GM06990 (cell line): ENCODE measurements at regions not wholly inside any gene's neighbourhood (a gene's known extent, or its start where the extent isn't known, plus 50 kb on each side); places are given as distances from the start of the nearest gene placed in this dataset.

ENCODE experiments used
- DNase-seq: peaks from one replicate; pipeline ENCODE4 v3.0.0-alpha.2; 2011; ENCODE audit not compliant: insufficient read length; ENCODE audit errors: extremely low read depth
- H3K27me3 ChIP-seq: replicated peaks from 2 replicates; pipeline ENCODE4 v1.6.0; 2011; ENCODE audit warnings: low read length; ENCODE audit not compliant: control insufficient read depth, insufficient read depth
- H3K36me3 ChIP-seq: 2 replicates; pipeline ENCODE4 v1.5.1; 2011; ENCODE audit warnings: low read length; ENCODE audit not compliant: control insufficient read depth, insufficient read depth
- H3K4me3 ChIP-seq: replicated peaks from 2 replicates; pipeline ENCODE4 v1.5.1; 2011; ENCODE audit warnings: low read depth, mild to moderate bottlenecking, control low read depth, low read length
- CTCF ChIP-seq: IDR thresholded peaks from 2 replicates; pipeline ENCODE4 v1.5.1; 2011; ENCODE audit warnings: low read length, control low read depth, mild to moderate bottlenecking, inconsistent platforms; ENCODE audit not compliant: insufficient read depth, poor library complexity, severe bottlenecking

DNA sequence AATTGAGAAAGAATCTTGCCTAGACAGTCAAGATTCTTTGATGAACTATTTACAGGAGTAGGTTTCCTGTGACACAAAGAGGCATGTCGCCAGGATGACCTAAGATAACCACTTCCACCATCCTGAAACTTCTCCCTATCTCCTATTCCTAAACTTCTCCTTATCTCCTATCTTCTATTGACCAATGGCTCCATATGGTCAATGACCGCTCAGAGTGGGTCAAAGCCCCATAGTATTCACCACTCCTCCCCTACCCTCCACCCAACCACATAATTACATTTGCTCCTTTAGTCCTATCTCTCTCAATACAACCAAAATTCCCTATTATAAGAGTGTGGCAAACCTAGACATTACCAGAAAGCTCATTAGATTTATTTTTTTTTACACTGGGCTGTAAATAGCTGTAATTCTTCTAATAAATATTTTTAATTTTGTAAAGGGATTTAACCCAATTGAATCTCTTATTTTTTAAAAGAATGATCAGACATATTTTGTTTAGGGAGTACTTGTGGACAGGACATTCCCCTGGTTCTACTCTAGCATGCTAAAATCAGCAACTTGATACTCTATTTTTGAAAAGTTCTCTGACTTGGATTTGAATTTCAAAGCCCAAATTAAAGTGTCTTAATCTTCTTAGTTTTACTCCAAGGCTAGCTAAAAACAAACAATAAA lies 416.0 kb upstream of the CCNH start:
- TF ChIP-seq CTCF: no peak
- Histone ChIP-seq H3K27me3 (no peaks in the 10 kb centered on the region), H3K4me3 (no peak overlapping the region), H3K36me3 (no peaks in the 10 kb centered on the region)
- no peak for DNase-seq

DNA sequence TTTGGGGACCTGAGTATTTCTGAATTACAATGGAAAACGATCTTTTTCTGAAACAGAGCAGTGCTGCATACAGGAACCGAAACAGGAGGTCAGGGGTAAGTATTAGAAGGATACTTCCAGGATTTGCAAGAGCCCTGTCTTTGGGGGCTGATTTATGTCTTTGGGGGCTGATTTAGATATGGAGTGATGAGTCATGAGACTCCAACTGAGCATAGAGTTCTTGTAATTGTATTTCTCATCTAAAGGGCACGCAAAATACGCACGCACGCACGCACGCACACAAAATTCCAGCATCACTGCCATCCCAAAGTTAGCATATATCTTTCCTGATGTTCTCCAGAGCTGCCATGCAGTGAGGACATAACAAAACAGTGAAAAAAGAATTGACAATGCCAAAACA lies 414.8 kb upstream of the CCNH start:
- no peak for DNase-seq
- no peaks in the 10 kb centered on the region for H3K36me3 ChIP-seq
- no peaks in the 10 kb centered on the region for H3K27me3 ChIP-seq
- TF ChIP-seq CTCF: no peak
- H3K4me3 ChIP-seq: no peak overlapping the region

GRCh38 chr5:87826507-87826906 lies 413.8 kb upstream of the CCNH start:
- H3K4me3 ChIP-seq: no peak overlapping the region
- H3K27me3 ChIP-seq: no peaks in the 10 kb centered on the region
- no peaks in the 10 kb centered on the region for H3K36me3 ChIP-seq
- DNase-seq: no peak
- TF ChIP-seq CTCF: no peak

GRCh38 chr5:87825583-87825982 lies 412.9 kb upstream of the CCNH start:
- no peaks in the 10 kb centered on the region for H3K27me3 ChIP-seq
- no peak for TF ChIP-seq CTCF
- H3K4me3 ChIP-seq: no peak overlapping the region
- H3K36me3 ChIP-seq: no peaks in the 10 kb centered on the region
- no peak for DNase-seq

DNA sequence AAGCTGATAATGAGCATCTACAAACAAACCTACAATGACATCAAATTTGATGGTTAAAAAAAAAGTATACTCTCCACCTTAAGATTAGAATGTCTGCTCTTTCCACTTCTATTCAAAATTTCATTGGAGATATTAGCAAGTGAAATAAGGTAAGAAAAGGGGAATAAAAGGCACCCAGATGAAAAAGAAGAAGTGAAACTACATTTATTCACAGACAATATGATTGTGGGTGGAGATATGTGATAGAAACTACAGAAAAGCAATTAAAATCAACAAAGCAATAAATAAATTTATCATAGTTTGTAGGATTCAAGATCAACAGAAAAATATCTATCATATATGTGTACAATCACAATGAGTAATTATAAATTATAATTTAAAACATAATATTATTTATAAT lies 395.1 kb upstream of the CCNH start:
- Histone ChIP-seq H3K36me3 (no peaks in the 10 kb centered on the region), H3K4me3 (no peak overlapping the region), H3K27me3 (no peaks in the 10 kb centered on the region)
- no peak for TF ChIP-seq CTCF
- DNase-seq: no peak

DNA sequence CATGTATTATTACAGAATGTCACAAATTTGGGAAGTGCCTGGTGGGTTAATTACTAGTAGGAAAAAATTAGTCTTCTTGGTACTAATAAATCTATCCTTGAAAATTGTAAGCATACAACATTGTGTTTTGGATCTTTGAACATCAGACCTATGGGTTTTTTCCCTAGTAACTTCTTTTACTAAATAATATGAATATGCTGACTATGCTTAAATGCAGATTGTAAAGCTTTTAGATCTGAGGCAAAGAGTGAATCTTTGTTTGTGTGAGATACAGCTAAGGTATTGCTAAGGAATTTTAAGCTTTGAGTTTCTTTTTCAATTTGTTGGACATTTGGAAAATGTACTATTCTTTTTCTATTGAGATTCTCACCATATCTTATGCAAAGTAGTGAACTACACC lies 390.6 kb upstream of the CCNH start:
- H3K4me3 ChIP-seq: no peak overlapping the region
- DNase-seq: no peak
- no peaks in the 10 kb centered on the region for H3K27me3 ChIP-seq
- no peaks in the 10 kb centered on the region for H3K36me3 ChIP-seq
- TF ChIP-seq CTCF: no peak
